Motor neuron (in vitro differentiated cells): ENCODE measurements at regions not wholly inside any gene's neighbourhood (a gene's known extent, or its start where the extent isn't known, plus 50 kb on each side); places are given as distances from the start of the nearest gene placed in this dataset.

ENCODE experiments used
- ATAC-seq, 8 experiments: fragments of 200-7000 bp; cut with Tn5 transposase; replicated peaks in 6 of 8; 2 replicates each; pipeline ENCODE4 v1.8.0; 2021; ENCODE audit warnings: mild to moderate bottlenecking in 8 of 8, moderate library complexity in 8 of 8
- H3K27ac ChIP-seq, 2 donors: fragments of 250-450 bp; sonication (Bioruptor Pico); 2 replicates each; pipeline ENCODE4 v1.9.0; 2021; ENCODE audit warnings: antibody characterized with exemption in 2 of 2, mild to moderate bottlenecking in 2 of 2, moderate library complexity in 1 of 2
- H3K4me1 ChIP-seq, 2 donors: fragments of 250-450 bp; sonication (Bioruptor Pico); replicated peaks in 1 of 2; 2 replicates each; pipeline ENCODE4 v1.6.1; 2021; ENCODE audit warnings: antibody characterized with exemption in 2 of 2, mild to moderate bottlenecking in 2 of 2, moderate library complexity in 1 of 2
- H3K4me3 ChIP-seq, 5 donors: fragments of 250-450 bp; sonication (Bioruptor Pico); 2 replicates each; pipeline ENCODE4 v1.9.0; 2021; ENCODE audit warnings: antibody characterized with exemption in 5 of 5, mild to moderate bottlenecking in 5 of 5, moderate library complexity in 4 of 5
- WGBS, 10 experiments: fragments of 450-650 bp; shearing (Covaris generic); methylation state at CpG; one replicate each; pipeline ENCODE4 v1.0.0; 2022; 5-methylcytosine and 5-hydroxymethylcytosine counted together
- in situ Hi-C, 9 experiments: fragments of 400-800 bp; cut with MboI; loops; one replicate each; pipeline ENCODE4 v1.15.0; 2021; ENCODE audit warnings: low sequenced_read_pairs in 9 of 9, low pct_unique_long_range_greater_than_20kb in 2 of 9; ENCODE audit not compliant: unreplicated experiment in 9 of 9

GRCh38 chr11:19546325-19546724 is 166.3 kb upstream of the NAV2 start:
- Histone ChIP-seq H3K4me1 (peaks cover 22 to 25% of the 10 kb centered on the region in 2 donors), H3K27ac (no peak overlapping the region), H3K4me3 (no peak overlapping the region)
- 0 to 100% (median 57%) methylated on average over 1 to 2 of the region's 5 CpGs; no CpG with 5 or more reads in 5 of the 10 experiments for WGBS, 10 experiments
- peak; percentile 29 to 97 (median 60) for ATAC-seq
- in situ Hi-C loops: loop anchor here in 4 of 9 experiments (10.0 to 25.0 kb wide), 5 partner anchors 202 to 484 kb away; partner anchors contain the start of gene MRGPRX2 (in 1 of the 4)

GRCh38 chr11:19541521-19542049 is 171.1 kb upstream of the NAV2 start:
- in situ Hi-C loops: loop anchor here in 4 of 9 experiments (10.0 to 25.0 kb wide), 5 partner anchors 197 to 479 kb away; partner anchors contain the start of gene MRGPRX2 (in 1 of the 4)
- Histone ChIP-seq H3K4me3 (no peak overlapping the region), H3K27ac (no peak overlapping the region), H3K4me1 (peaks cover 14 to 16% of the 10 kb centered on the region in 2 donors)
- peak in 4 of 8 experiments; percentile 39 to 87 (median 60) for ATAC-seq
- WGBS, 10 experiments: 38 to 80% (median 50%) methylated on average over 1 to 3 of the region's 3 CpGs; no CpG with 5 or more reads in 3 of the 10 experiments

GRCh38 chr11:19539861-19540260 is 172.8 kb upstream of the NAV2 start:
- H3K27ac ChIP-seq: no peak overlapping the region
- H3K4me3 ChIP-seq: no peak overlapping the region
- in situ Hi-C loops: loop anchor here in 4 of 9 experiments (10.0 to 25.0 kb wide), 5 partner anchors 195 to 478 kb away; partner anchors contain the start of gene MRGPRX2 (in 1 of the 4)
- WGBS, 10 experiments: 0 to 83% (median 44%) methylated on average over 1 to 5 of the region's 6 CpGs; no CpG with 5 or more reads in 2 of the 10 experiments
- H3K4me1 ChIP-seq: peaks cover 6 to 8% of the 10 kb centered on the region in 2 donors
- ATAC-seq: peak in 1 of 8 experiments; percentile 26

GRCh38 chr11:19537803-19538453 is 174.7 kb upstream of the NAV2 start:
- in situ Hi-C loops: loop anchor here in 3 of 9 experiments (25.0 kb wide), 4 partner anchors 201 to 476 kb away; partner anchors contain the start of gene MRGPRX2 (in 1 of the 3)
- Histone ChIP-seq H3K27ac (no peak overlapping the region), H3K4me3 (no peak overlapping the region), H3K4me1 (peaks cover 6 to 8% of the 10 kb centered on the region in 2 donors)
- 44 to 100% (median 86%) methylated on average over 2 to 3 of the region's 3 CpGs; no CpG with 5 or more reads in 4 of the 10 experiments for whole genome bisulfite sequencing, 10 experiments
- no peak for ATAC-seq

- peak in 1 of 8 experiments; percentile 54 for ATAC-seq
- Histone ChIP-seq H3K27ac (no peak overlapping the region), H3K4me3 (no peak overlapping the region), H3K4me1 (peaks cover 6% of the 10 kb centered on the region in 2 donors)
- in situ Hi-C loops: loop anchor here in 3 of 9 experiments (25.0 kb wide), 4 partner anchors 199 to 474 kb away; partner anchors contain the start of gene MRGPRX2 (in 1 of the 3)
- WGBS, 10 experiments: 0 to 100% (median 73%) methylated on average over 1 to 4 of the region's 4 CpGs
Observed at GRCh38 chr11:19536131-19536530, 176.5 kb upstream of the NAV2 start.

- WGBS, 10 experiments: 15 to 100% (median 86%) methylated on average over 1 to 7 of the region's 7 CpGs; no CpG with 5 or more reads in 1 of the 10 experiments
- H3K27ac ChIP-seq: no peak overlapping the region
Observed at GRCh38 chr11:19530505-19530904, 182.1 kb upstream of the NAV2 start.

DNA sequence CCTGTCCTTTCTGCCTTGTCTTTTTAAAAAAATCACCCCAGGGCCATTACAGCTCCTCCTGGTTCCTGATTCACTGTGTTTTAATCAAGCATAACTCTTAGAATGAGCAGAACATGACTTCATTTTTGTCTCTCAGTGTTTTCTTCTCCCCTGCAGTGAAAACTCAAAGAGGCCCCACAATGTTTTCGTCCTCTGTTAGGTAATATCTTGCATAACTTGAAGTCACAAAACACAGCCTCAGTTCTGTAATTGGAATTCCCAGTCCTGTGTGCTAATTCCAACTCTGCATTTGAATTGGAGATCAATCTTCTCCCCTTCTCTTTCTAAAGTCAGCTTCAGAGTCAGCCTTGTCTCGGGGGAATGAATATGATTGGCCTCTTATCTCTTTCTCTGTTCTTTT is 186.5 kb upstream of the NAV2 start:
- Histone ChIP-seq H3K4me1 (peaks cover 49 to 62% of the 10 kb centered on the region in 2 donors), H3K4me3 (no peak overlapping the region), H3K27ac (no peak overlapping the region)
- WGBS, 10 experiments: 15 to 76% (median 38%) methylated on average over 1 to 2 of the region's 2 CpGs; no CpG with 5 or more reads in 1 of the 10 experiments
- in situ Hi-C loops: loop anchor here in 3 of 9 experiments (25.0 kb wide), 4 partner anchors 189 to 464 kb away; partner anchors contain the start of gene MRGPRX2 (in 1 of the 3)
- ATAC-seq: peak in 1 of 8 experiments; percentile 28

More at GRCh38 chr11:19530505-19530904, 182.1 kb upstream of the NAV2 start:
- Histone ChIP-seq H3K4me1 (peaks cover 31 to 47% of the 10 kb centered on the region in 2 donors), H3K4me3 (no peak overlapping the region)
- in situ Hi-C loops: loop anchor here in 3 of 9 experiments (25.0 kb wide), 4 partner anchors 193 to 468 kb away; partner anchors contain the start of gene MRGPRX2 (in 1 of the 3)
- no peak for ATAC-seq

DNA sequence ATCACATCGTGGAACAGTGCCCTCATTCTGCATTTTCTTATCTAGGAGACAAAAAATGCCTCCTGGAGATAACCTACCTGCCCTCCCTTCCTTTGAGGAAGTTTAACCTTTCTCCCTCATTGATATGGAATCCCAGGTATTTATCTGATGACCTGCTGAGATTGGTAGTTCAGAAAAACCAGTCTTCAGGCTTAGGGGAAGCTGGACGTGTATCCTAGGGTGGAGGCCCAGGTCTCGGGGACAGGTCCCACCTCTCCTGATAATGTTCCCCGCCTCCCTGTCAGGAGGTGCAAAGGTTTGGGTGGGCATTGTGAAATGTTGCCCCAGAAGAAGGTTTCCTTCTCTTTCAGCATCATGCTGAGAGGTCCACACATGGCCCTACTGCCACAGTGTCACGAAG is 186.9 kb upstream of the NAV2 start:
- WGBS, 10 experiments: 0 to 86% (median 69%) methylated on average over 1 to 4 of the region's 5 CpGs; no CpG with 5 or more reads in 2 of the 10 experiments
- in situ Hi-C loops: loop anchor here in 3 of 9 experiments (25.0 kb wide), 4 partner anchors 188 to 463 kb away; partner anchors contain the start of gene MRGPRX2 (in 1 of the 3)
- Histone ChIP-seq H3K27ac (no peak overlapping the region), H3K4me1 (peaks cover 49 to 66% of the 10 kb centered on the region in 2 donors), H3K4me3 (no peak overlapping the region)
- no peak for ATAC-seq

- Histone ChIP-seq H3K27ac (no peak overlapping the region), H3K4me3 (no peak overlapping the region), H3K4me1 (peaks cover 53 to 66% of the 10 kb centered on the region in 2 donors)
- no peak for ATAC-seq
- in situ Hi-C loops: loop anchor here in 3 of 9 experiments (25.0 kb wide), 4 partner anchors 188 to 463 kb away; partner anchors contain the start of gene MRGPRX2 (in 1 of the 3)
- WGBS, 10 experiments: 50 to 100% (median 88%) methylated on average over 1 to 5 of the region's 7 CpGs; no CpG with 5 or more reads in 3 of the 10 experiments
Observed at GRCh38 chr11:19525276-19525675, 187.4 kb upstream of the NAV2 start.

GRCh38 chr11:19524171-19524671 is 188.4 kb upstream of the NAV2 start:
- Histone ChIP-seq H3K4me1 (peaks cover 56 to 58% of the 10 kb centered on the region in 2 donors), H3K4me3 (no peak overlapping the region), H3K27ac (peak overlapping the region; percentile 52 to 62)
- in situ Hi-C loops: no loop called here
- ATAC-seq: peak in 6 of 8 experiments; percentile 30 to 97 (median 94)
- 0 to 45% (median 26%) methylated on average over 1 to 5 of the region's 8 CpGs; no CpG with 5 or more reads in 5 of the 10 experiments for WGBS, 10 experiments

DNA sequence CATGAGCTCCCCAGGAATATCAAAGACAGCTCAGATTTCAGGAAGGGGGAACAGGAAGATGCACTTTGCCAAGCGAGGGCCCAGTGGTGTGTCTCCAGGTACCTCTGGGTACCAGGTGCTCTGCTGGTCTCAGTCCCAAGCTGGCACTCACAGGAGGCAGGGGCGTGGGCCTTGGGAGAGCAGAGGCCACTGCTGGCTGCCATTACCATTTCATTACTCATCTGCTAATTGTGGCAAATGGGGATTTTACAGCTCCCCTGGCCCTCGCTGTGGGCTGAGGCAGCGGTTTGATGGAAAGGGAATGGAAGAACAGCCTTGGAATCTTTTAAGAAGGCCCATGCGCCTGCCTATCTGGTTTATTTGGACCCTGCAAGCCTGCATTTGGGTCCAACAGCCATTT is 192.0 kb upstream of the NAV2 start:
- H3K4me3 ChIP-seq: no peak overlapping the region
- H3K27ac ChIP-seq: no peak overlapping the region
- peaks cover 25 to 52% of the 10 kb centered on the region in 2 donors for H3K4me1 ChIP-seq
- no peak for ATAC-seq
- 0 to 100% (median 80%) methylated on average over 1 to 3 of the region's 5 CpGs; no CpG with 5 or more reads in 3 of the 10 experiments for WGBS, 10 experiments
- in situ Hi-C loops: no loop called here

DNA sequence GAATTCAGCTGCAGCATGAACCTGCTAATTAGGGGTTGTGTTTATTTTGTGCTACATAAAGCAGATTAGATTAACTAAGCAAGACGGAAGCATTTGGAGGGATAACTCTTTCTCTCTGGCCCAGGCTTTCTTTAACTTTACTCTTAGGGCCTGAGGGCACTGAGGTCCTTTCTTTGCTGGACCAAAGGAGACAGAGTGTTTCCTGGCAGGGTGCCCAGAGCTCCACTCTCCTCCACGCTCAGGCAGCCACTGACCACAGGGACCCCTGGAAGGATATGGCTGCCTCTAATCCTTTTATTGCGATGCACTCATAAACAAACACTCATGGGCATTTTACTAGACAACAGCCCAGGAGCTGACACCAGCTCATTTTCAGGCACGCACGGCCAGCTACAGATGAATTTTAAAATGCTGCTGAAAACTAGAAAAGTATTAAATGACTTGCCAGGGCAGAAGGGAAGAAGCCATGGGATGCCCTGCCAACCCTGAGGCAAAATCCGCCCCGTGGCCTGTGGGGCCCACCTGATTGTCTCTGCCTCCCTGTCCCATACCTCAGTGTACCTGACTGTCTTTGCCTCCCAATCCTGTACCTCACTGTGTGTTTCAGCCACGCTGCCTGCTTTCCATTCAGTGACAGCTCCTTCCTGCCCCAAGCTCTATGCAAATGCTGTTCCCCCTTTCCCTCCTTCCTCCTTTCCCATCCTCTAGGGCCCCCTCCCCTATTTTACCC is 192.6 kb upstream of the NAV2 start:
- H3K4me3 ChIP-seq: no peak overlapping the region
- in situ Hi-C loops: no loop called here
- H3K27ac ChIP-seq: no peak overlapping the region
- ATAC-seq: peak in 3 of 8 experiments; percentile 29 to 53 (median 52)
- peaks cover 21 to 49% of the 10 kb centered on the region in 2 donors for H3K4me1 ChIP-seq
- WGBS, 10 experiments: 20 to 100% (median 80%) methylated on average over 1 to 4 of the region's 8 CpGs; no CpG with 5 or more reads in 1 of the 10 experiments
